LNCAP (cell line): ENCODE measurements at regions not wholly inside any gene's neighbourhood (a gene's known extent, or its start where the extent isn't known, plus 50 kb on each side); places are given as distances from the start of the nearest gene placed in this dataset.

Source experiments
- CTCF ChIP-seq: fragments of 450-650 bp; IDR thresholded peaks from 2 replicates; pipeline ENCODE4 v1.5.1; 2017; ENCODE audit warnings: mild to moderate bottlenecking

GRCh38 chr11:92765965-92766371 lies 203.5 kb upstream of the MTNR1B start:
- TF ChIP-seq CTCF, result no peak

GRCh38 chr11:92766698-92767097 lies 202.8 kb upstream of the MTNR1B start:
- no peak for TF ChIP-seq CTCF

- no peak for TF ChIP-seq CTCF
Observed at GRCh38 chr11:92767416-92767815, 202.0 kb upstream of the MTNR1B start.

- no peak for TF ChIP-seq CTCF
Observed at GRCh38 chr11:92768121-92768840, 201.2 kb upstream of the MTNR1B start.

GRCh38 chr11:92769112-92769511 lies 200.3 kb upstream of the MTNR1B start:
- TF ChIP-seq CTCF, result no peak

- no peak for TF ChIP-seq CTCF
Observed at GRCh38 chr11:92770419-92770818, 199.0 kb upstream of the MTNR1B start.

GRCh38 chr11:92770981-92771380 lies 198.5 kb upstream of the MTNR1B start:
- TF ChIP-seq CTCF, result no peak

- no peak for TF ChIP-seq CTCF
Observed at GRCh38 chr11:92771701-92772100, 197.8 kb upstream of the MTNR1B start.
